Neural cell (in vitro differentiated cells): ENCODE measurements at regions not wholly inside any gene's neighbourhood (a gene's known extent, or its start where the extent isn't known, plus 50 kb on each side); places are given as distances from the start of the nearest gene placed in this dataset.

Source experiments
- H2AFZ ChIP-seq: fragments of 200-600, 300-800 bp; sonication (generic), shearing (Covaris generic); 2 replicates; pipeline ENCODE4 v1.6.0; 2014; ENCODE audit warnings: low read depth, mild to moderate bottlenecking, antibody characterized with exemption, low read length, moderate library complexity
- H3F3A ChIP-seq: fragments of 200-600 bp; shearing (Covaris generic); 2 replicates; pipeline ENCODE4 v1.6.1; 2016; ENCODE audit warnings: mild to moderate bottlenecking, moderate library complexity, mixed read lengths, antibody characterized with exemption, low read length; ENCODE audit not compliant: insufficient read depth, poor library complexity, severe bottlenecking
- H3K27ac ChIP-seq: fragments of 200-600, 300-800 bp; sonication (generic), shearing (Covaris generic); 2 replicates; pipeline ENCODE4 v1.5.1; 2014; ENCODE audit warnings: mild to moderate bottlenecking, low read length, moderate library complexity
- H3K27me3 ChIP-seq: fragments of 300-800, 200-600 bp; sonication (generic), shearing (Covaris generic); 2 replicates; pipeline ENCODE4 v1.6.0; 2014; ENCODE audit warnings: mild to moderate bottlenecking, low read depth, low read length, moderate library complexity; ENCODE audit not compliant: insufficient read depth
- H3K36me3 ChIP-seq: fragments of 300-800, 200-600 bp; sonication (generic), shearing (Covaris generic); 2 replicates; pipeline ENCODE4 v1.5.1; 2014; ENCODE audit warnings: mild to moderate bottlenecking, antibody characterized with exemption, low read length, moderate library complexity; ENCODE audit not compliant: insufficient read depth
- H3K4me2 ChIP-seq: fragments of 300-800, 200-600 bp; sonication (generic), shearing (Covaris generic); 2 replicates; pipeline ENCODE4 v1.6.0; 2014; ENCODE audit warnings: mild to moderate bottlenecking, low read length
- H3K4me3 ChIP-seq: fragments of 300-800, 200-600 bp; sonication (generic), shearing (Covaris generic); 2 replicates; pipeline ENCODE4 v1.5.1; 2014; ENCODE audit warnings: mild to moderate bottlenecking, low read length, moderate library complexity
- H3K79me2 ChIP-seq: fragments of 200-600 bp; shearing (Covaris generic); replicated peaks from 2 replicates; pipeline ENCODE4 v1.6.0; 2014; ENCODE audit warnings: mild to moderate bottlenecking, low read length, moderate library complexity; ENCODE audit not compliant: insufficient read depth
- H3K9ac ChIP-seq: fragments of 300-800, 200-600 bp; sonication (generic), shearing (Covaris generic); 2 replicates; pipeline ENCODE4 v1.6.1; 2016; ENCODE audit warnings: mild to moderate bottlenecking, low read length, mixed read lengths
- H3K9me2 ChIP-seq: fragments of 200-600 bp; shearing (Covaris generic); 2 replicates; pipeline ENCODE4 v1.6.1; 2016; ENCODE audit warnings: mild to moderate bottlenecking, low read length, mixed read lengths; ENCODE audit not compliant: insufficient read depth
- H3K9me3 ChIP-seq: fragments of 200-600, 300-800 bp; sonication (generic), shearing (Covaris generic); 2 replicates; pipeline ENCODE4 v1.6.1; 2016; ENCODE audit warnings: mild to moderate bottlenecking, mixed run types, low read length, moderate library complexity, mixed read lengths
- H4K20me1 ChIP-seq: fragments of 200-600 bp; shearing (Covaris generic); 2 replicates; pipeline ENCODE4 v1.6.1; 2016; ENCODE audit warnings: mild to moderate bottlenecking, mixed run types; ENCODE audit not compliant: insufficient read depth
- EP300 ChIP-seq: fragments of 450-650 bp; conservative IDR thresholded peaks from 2 replicates; pipeline ENCODE4 v1.6.1; 2014; ENCODE audit warnings: antibody characterized with exemption, mild to moderate bottlenecking, moderate library complexity; ENCODE audit not compliant: poor library complexity, severe bottlenecking
- EZH2 ChIP-seq: fragments of 200-600, 300-800 bp; shearing (Covaris generic), sonication (generic); IDR thresholded peaks from 2 replicates; pipeline ENCODE4 v1.6.1; 2014; ENCODE audit warnings: antibody characterized with exemption, low read length, borderline replicate concordance, mild to moderate bottlenecking; ENCODE audit not compliant: insufficient read depth, poor library complexity, severe bottlenecking
- MXI1 ChIP-seq: fragments of 450-650 bp; conservative IDR thresholded peaks from 2 replicates; pipeline ENCODE4 v1.6.1; 2014; ENCODE audit warnings: antibody characterized with exemption, mild to moderate bottlenecking; ENCODE audit not compliant: poor library complexity, severe bottlenecking
- POLR2AphosphoS5 ChIP-seq: IDR thresholded peaks from 2 replicates; pipeline ENCODE4 v1.6.1; 2012
- RAD21 ChIP-seq: fragments of 450-650 bp; conservative IDR thresholded peaks from 2 replicates; pipeline ENCODE4 v1.6.1; 2014; ENCODE audit warnings: antibody characterized with exemption, mild to moderate bottlenecking, moderate library complexity
- SMC3 ChIP-seq: fragments of 450-650 bp; conservative IDR thresholded peaks from 2 replicates; pipeline ENCODE4 v1.6.1; 2014; ENCODE audit warnings: antibody characterized with exemption, mild to moderate bottlenecking, moderate library complexity; ENCODE audit not compliant: poor library complexity
- TAF1 ChIP-seq: IDR thresholded peaks from 2 replicates; pipeline ENCODE4 v1.6.1; 2012; ENCODE audit warnings: low read depth
- TF ChIP-seq, protein P1 (sequence below): fragments of 450-650 bp; IDR thresholded peaks from 2 replicates; pipeline ENCODE4 v1.5.1; 2014; ENCODE audit warnings: antibody characterized with exemption, mild to moderate bottlenecking, moderate library complexity; ENCODE audit not compliant: poor library complexity, severe bottlenecking
- TF ChIP-seq, protein P2 (sequence below): IDR thresholded peaks from 2 replicates; pipeline ENCODE4 v1.6.1; 2012; ENCODE audit warnings: borderline replicate concordance

DNA sequence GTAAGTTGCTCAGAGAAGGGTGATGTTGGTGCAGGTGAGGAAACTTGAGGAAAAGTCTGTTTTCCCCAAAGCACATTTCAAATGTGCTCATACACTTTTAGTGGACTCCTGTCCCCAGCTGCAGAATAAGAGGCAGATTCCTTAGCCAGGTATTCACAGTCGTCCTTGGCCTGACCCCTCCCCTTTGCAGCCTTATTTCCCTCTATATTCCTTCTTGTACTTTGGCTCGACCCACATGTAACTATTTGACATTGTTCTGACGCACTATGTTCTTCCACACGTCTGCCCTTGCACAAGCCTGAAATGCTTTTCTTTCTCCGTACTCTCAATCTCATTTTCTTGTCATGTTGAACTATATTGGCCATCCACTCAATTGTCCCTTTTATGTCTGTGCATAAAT is 498.4 kb upstream of the USP24 start:
- no peak overlapping the region for H3K9ac ChIP-seq
- H4K20me1 ChIP-seq: no peaks in the 10 kb centered on the region
- H3K4me2 ChIP-seq: no peak overlapping the region
- H3K9me2 ChIP-seq: no peaks in the 10 kb centered on the region
- H3K27me3 ChIP-seq: no peaks in the 10 kb centered on the region
- no peak overlapping the region for H2AFZ ChIP-seq
- TF ChIP-seq, protein P1, sequence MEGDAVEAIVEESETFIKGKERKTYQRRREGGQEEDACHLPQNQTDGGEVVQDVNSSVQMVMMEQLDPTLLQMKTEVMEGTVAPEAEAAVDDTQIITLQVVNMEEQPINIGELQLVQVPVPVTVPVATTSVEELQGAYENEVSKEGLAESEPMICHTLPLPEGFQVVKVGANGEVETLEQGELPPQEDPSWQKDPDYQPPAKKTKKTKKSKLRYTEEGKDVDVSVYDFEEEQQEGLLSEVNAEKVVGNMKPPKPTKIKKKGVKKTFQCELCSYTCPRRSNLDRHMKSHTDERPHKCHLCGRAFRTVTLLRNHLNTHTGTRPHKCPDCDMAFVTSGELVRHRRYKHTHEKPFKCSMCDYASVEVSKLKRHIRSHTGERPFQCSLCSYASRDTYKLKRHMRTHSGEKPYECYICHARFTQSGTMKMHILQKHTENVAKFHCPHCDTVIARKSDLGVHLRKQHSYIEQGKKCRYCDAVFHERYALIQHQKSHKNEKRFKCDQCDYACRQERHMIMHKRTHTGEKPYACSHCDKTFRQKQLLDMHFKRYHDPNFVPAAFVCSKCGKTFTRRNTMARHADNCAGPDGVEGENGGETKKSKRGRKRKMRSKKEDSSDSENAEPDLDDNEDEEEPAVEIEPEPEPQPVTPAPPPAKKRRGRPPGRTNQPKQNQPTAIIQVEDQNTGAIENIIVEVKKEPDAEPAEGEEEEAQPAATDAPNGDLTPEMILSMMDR: no peak
- TF ChIP-seq EZH2 (no peak), TAF1 (no peak), MXI1 (no peak), POLR2AphosphoS5 (no peak), SMC3 (no peak), RAD21 (no peak)
- TF ChIP-seq, protein P2, sequence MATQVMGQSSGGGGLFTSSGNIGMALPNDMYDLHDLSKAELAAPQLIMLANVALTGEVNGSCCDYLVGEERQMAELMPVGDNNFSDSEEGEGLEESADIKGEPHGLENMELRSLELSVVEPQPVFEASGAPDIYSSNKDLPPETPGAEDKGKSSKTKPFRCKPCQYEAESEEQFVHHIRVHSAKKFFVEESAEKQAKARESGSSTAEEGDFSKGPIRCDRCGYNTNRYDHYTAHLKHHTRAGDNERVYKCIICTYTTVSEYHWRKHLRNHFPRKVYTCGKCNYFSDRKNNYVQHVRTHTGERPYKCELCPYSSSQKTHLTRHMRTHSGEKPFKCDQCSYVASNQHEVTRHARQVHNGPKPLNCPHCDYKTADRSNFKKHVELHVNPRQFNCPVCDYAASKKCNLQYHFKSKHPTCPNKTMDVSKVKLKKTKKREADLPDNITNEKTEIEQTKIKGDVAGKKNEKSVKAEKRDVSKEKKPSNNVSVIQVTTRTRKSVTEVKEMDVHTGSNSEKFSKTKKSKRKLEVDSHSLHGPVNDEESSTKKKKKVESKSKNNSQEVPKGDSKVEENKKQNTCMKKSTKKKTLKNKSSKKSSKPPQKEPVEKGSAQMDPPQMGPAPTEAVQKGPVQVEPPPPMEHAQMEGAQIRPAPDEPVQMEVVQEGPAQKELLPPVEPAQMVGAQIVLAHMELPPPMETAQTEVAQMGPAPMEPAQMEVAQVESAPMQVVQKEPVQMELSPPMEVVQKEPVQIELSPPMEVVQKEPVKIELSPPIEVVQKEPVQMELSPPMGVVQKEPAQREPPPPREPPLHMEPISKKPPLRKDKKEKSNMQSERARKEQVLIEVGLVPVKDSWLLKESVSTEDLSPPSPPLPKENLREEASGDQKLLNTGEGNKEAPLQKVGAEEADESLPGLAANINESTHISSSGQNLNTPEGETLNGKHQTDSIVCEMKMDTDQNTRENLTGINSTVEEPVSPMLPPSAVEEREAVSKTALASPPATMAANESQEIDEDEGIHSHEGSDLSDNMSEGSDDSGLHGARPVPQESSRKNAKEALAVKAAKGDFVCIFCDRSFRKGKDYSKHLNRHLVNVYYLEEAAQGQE: no peak
- H3K36me3 ChIP-seq: no peaks in the 10 kb centered on the region
- H3K27ac ChIP-seq: no peak overlapping the region
- no peaks in the 10 kb centered on the region for H3K79me2 ChIP-seq
- H3F3A ChIP-seq: no peaks in the 10 kb centered on the region
- no peak overlapping the region for H3K4me3 ChIP-seq
- H3K9me3 ChIP-seq: no peaks in the 10 kb centered on the region

DNA sequence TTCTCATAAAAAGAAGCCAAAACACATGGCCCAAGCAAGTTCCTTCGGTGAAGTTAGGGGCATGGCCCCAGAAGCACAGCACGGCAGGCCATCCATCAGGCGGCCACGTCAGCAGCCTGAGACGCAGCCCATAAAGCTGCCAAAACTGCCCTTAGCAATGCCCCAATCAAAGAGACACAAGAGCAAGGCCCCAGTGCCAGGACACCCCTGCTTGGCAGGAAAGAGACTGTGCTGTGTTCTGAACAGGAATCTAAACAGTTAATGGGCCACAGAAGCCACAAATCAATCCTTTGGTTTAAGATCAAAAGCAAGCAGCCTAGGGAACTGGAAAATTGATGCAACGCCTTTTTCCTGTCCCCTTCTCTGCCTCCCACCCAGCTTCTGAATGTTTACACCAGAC is 497.0 kb upstream of the USP24 start:
- no peaks in the 10 kb centered on the region for H4K20me1 ChIP-seq
- no peak overlapping the region for H3K9ac ChIP-seq
- H3K27me3 ChIP-seq: no peaks in the 10 kb centered on the region
- no peaks in the 10 kb centered on the region for H3K36me3 ChIP-seq
- no peaks in the 10 kb centered on the region for H3K79me2 ChIP-seq
- H3K9me3 ChIP-seq: no peaks in the 10 kb centered on the region
- no peak overlapping the region for H2AFZ ChIP-seq
- no peak overlapping the region for H3K4me3 ChIP-seq
- H3K27ac ChIP-seq: no peak overlapping the region
- TF ChIP-seq, protein P2: no peak
- no peak for TF ChIP-seq EZH2
- TF ChIP-seq, protein P1: no peak
- no peak for TF ChIP-seq POLR2AphosphoS5
- TF ChIP-seq SMC3: no peak
- no peak for TF ChIP-seq TAF1
- TF ChIP-seq EP300: no peak
- TF ChIP-seq MXI1: no peak
- no peak for TF ChIP-seq RAD21
- H3K4me2 ChIP-seq: no peak overlapping the region
- H3K9me2 ChIP-seq: no peaks in the 10 kb centered on the region
- H3F3A ChIP-seq: no peaks in the 10 kb centered on the region
